PC-9 (cell line): ENCODE measurements at regions not wholly inside any gene's neighbourhood (a gene's known extent, or its start where the extent isn't known, plus 50 kb on each side); places are given as distances from the start of the nearest gene placed in this dataset.

Source experiments
- EZH2 ChIP-seq: fragments of 200-600 bp; sonication (generic); IDR thresholded peaks from 2 replicates; pipeline ENCODE4 v1.8.0; 2017; ENCODE audit warnings: antibody characterized with exemption, low read depth
- TF ChIP-seq, protein P1 (sequence below): fragments of 200-600 bp; sonication (generic); conservative IDR thresholded peaks from 2 replicates; pipeline ENCODE4 v1.6.1; 2017; ENCODE audit warnings: mixed run types, antibody characterized with exemption, mild to moderate bottlenecking, moderate library complexity

DNA sequence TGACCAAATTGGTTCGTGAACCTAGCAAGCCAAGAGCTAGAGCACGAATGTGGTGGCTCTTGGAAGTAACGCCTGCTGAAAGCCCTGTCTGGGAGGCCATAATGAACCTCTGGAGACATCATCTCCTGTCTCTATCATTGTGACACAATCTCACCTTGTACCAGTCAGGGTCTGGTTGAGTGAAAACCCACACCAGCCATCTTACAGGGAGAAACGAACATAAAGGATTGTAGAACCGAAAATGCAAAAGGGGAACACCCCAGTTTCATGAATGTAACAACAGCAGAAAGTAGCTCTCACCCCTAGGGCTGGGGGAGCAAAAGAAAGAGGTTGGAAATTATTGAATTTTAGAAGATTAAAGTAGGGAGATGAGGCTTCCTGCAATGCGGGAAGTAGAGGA is 50.9 kb upstream of the TAB2 start:
- TF ChIP-seq, protein P1, sequence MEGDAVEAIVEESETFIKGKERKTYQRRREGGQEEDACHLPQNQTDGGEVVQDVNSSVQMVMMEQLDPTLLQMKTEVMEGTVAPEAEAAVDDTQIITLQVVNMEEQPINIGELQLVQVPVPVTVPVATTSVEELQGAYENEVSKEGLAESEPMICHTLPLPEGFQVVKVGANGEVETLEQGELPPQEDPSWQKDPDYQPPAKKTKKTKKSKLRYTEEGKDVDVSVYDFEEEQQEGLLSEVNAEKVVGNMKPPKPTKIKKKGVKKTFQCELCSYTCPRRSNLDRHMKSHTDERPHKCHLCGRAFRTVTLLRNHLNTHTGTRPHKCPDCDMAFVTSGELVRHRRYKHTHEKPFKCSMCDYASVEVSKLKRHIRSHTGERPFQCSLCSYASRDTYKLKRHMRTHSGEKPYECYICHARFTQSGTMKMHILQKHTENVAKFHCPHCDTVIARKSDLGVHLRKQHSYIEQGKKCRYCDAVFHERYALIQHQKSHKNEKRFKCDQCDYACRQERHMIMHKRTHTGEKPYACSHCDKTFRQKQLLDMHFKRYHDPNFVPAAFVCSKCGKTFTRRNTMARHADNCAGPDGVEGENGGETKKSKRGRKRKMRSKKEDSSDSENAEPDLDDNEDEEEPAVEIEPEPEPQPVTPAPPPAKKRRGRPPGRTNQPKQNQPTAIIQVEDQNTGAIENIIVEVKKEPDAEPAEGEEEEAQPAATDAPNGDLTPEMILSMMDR: no peak
- no peak for TF ChIP-seq EZH2
